CD4-positive, alpha-beta T cell treated with Interleukin-12 subunit alpha and Interleukin-12 subunit beta, for 1 hour (primary cell): ENCODE measurements at regions not wholly inside any gene's neighbourhood (a gene's known extent, or its start where the extent isn't known, plus 50 kb on each side); places are given as distances from the start of the nearest gene placed in this dataset.
"Not testable (repeated sequence)": the region's sequence is repeated elsewhere in the genome, so short reads cannot be mapped to it uniquely, and the experiment has no call there.

Experiments used
- DNase-seq: peaks from one replicate; pipeline ENCODE4 v3.0.0-alpha.2; 2020

DNA sequence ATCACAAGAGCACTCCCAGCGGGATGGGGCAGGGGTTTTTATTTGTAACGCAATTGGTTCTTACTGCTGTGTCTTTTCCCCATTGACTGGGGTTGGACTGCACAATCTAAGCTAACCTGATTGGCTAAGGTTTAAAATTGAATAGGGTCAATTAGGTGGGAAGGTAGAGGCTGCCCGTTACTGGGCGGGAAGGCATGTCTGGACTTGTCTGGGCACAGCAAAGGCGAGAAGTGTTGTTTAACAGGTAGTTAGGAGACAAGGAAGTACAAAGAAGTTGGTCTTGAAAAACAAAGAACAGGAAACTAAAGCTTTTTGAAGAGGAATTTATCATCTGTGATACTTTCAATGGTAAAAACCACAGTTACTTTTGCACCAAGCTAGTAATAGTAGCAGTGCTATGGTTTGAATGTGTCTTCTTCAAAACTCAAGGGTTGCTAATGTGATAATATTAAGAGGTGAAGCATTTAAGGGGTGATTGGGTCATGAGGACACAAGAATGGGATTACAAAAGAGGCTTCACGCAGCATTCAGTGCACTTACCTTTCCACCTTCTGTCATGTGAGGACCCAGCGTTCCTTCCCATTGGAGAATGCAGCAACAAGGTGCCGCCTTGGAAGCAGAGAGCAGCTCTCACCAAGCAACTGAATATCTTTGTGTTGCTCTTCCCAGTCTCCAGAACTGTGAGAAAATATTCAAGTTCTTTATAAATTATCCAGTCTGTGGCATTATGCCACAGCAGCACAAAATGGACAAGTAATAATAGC is 875.5 kb upstream of the SORCS1 start:
- no peak for DNase-seq

GRCh38 chr10:108037061-108037460 is 872.6 kb upstream of the SORCS1 start:
- DNase-seq, result no peak

- no peak for DNase-seq
Measured at GRCh38 chr10:108036265-108036664, 871.8 kb upstream of the SORCS1 start.

DNA sequence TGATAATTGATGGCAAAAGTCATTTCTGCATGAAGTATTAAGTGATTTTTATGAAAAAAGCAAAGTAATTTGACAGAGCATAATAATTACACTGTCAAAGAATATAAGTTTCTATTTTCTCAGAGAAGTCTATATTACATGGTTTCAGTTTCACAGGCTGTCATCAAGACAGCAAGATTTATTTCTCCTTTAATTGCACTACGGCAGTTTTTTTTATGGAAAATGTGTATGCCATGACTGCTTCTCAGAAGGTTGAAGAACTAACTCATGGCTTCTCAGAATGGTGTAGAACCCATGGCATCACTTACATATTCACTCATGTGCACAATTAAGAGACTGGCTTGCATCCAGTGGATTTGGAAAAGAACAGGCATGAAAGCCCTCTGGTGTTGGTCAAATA is 870.3 kb upstream of the SORCS1 start:
- DNase-seq, result no peak

- DNase-seq, result not testable (repeated sequence)
Measured at GRCh38 chr10:108033518-108033917, 869.0 kb upstream of the SORCS1 start.

DNA sequence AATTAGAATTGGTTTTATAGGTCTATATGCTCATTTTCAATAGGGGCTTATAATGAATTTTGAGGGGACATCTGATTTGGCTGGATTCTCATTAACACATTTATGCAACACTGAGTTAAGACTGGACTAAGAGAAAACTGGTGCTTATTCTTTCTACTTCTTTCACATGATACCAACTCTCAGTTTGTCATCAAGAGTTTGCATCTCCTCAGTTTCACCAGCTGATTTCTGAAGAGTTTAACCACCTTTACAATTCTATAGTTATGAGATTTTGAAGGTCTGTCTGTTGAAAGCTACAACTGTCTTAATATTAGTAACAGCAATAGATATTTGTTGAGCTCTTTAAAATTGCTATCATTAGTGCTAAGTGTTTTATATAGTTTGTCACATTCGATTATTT is 867.0 kb upstream of the SORCS1 start:
- no peak for DNase-seq

- DNase-seq, result no peak
Measured at GRCh38 chr10:108014902-108015177, 850.3 kb upstream of the SORCS1 start.

DNA sequence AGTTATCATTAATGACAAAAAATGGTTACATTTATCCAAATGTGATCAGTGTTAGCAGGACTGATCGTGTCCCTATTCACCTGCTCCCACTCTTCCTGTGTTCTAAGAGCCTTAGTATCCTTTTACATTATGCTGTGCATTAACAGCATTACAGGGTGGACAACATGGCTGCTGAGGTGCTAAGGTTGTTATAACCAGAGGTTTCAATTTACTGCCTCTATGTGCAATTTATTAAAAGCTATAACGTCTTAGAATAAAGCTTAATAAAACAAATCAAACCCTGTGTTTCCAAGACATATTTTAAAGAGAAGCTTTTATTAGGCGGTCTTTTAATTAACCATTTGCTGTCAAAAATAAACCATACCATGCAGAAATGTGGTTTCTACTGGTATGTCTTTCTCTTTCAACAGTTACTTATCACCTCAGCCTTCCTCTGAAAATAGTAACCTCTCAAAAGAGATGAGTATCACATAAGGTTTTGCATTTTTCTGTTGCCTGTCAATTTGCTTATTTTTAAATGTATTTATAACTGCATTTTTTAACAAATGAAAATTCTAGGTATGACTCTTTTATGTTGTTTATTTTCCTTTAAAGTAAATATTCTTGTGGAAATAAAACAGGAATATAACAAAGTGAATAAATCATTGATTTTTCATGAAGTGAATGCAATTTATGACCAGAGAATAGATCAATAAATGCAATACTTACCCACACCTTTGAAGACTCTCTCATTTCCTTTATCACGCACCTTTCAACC is 849.8 kb upstream of the SORCS1 start:
- DNase-seq, result no peak

DNA sequence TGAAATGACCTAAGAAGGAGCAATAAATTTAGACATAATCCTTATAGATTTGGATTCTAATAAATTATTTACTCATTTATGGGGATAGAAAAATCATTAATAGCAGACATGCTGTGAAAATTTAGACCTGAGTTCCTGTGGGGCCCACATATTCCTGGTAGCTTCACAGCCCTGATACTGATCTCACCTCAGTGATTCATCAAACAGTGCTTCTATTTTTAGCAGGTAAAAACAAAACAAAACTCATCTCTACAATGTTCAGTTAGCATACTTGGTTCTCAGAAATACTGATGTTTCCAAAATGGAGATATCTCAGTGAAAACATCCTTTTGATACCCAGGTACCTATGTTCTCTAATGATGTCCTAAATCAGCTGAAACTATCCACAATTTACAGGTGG is 841.1 kb upstream of the SORCS1 start:
- DNase-seq, result no peak

GRCh38 chr10:108003576-108003975 is 839.1 kb upstream of the SORCS1 start:
- DNase-seq, result no peak

- no peak for DNase-seq
Measured at GRCh38 chr10:108003061-108003460, 838.6 kb upstream of the SORCS1 start.

- no peak for DNase-seq
Measured at GRCh38 chr10:108000365-108000764, 835.9 kb upstream of the SORCS1 start.

DNA sequence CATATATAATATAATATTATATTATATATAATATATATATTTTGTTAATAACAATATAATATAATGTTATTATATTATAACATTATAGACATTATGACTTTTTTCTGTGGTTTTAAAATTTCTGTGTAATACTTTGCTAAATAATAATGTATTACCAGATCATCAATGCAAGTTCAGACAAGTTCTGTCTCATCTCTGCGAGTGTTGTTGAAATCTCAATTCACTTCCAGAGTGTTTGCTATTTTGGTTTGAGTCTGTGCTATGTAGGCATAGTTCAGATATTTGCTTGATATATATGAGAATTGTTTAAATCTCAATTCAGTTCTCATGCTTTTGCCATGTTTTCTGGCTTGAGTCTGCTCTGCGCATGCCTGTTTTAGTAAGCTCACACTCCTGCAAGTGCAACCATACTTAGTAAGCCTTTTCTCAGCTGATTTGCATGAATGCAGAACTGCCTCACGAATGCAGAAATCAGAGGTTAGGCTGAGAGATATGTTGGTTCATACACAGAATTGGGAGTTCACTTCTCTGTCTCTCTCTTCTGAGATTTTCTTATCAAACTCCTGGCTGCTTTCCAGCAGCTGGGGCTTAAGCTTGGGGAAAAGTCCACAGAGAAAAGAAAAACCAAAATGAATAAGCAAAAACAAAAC is 830.2 kb upstream of the SORCS1 start:
- no peak for DNase-seq

- no peak for DNase-seq
Measured at GRCh38 chr10:107986571-107986970, 822.1 kb upstream of the SORCS1 start.

DNA sequence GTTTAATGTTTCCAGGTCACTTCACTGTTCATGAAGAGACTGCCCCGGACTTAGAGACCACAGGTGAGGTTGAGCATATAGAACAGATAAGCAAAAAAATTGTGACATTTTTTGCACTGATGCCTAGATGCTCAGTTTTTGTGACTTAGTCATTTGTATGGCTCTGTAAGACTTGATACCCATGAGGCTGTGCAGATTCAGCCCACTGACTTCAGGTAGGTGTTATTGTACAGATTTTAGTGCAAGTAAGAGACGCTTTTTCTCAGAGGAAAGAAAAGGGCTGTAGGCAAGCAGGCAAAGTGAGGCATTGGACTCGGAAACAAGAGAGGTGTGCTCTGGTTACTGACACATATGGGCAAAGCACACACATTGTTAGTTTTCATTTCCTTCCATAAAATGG is 820.1 kb upstream of the SORCS1 start:
- DNase-seq, result no peak

DNA sequence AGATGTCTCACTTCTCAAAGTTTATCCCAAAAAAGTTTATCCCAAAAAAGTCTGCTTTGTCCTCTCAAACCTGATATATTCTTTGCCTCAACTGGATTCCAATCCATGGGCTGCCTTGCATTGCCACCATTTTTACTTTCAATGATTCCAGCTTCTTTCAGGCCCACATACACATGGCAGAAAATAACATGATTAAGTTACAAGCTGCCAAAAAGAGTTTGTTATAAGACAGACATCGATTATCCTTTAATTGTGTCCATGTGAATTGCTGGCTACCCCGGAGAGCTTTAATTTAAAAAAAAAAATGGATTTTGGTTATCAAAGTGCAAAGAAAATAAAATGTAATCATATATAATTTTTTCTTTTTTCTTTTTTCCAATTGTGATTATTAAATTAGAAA is 819.6 kb upstream of the SORCS1 start:
- no peak for DNase-seq

GRCh38 chr10:107978455-107978854 is 813.9 kb upstream of the SORCS1 start:
- no peak for DNase-seq

- no peak for DNase-seq
Measured at GRCh38 chr10:107971973-107972372, 807.5 kb upstream of the SORCS1 start.

- no peak for DNase-seq
Measured at GRCh38 chr10:107971411-107971810, 806.9 kb upstream of the SORCS1 start.

GRCh38 chr10:107970512-107970911 is 806.0 kb upstream of the SORCS1 start:
- no peak for DNase-seq

- DNase-seq, result no peak
Measured at GRCh38 chr10:107969936-107970335, 805.4 kb upstream of the SORCS1 start.

GRCh38 chr10:107966826-107967225 is 802.3 kb upstream of the SORCS1 start:
- DNase-seq, result no peak

DNA sequence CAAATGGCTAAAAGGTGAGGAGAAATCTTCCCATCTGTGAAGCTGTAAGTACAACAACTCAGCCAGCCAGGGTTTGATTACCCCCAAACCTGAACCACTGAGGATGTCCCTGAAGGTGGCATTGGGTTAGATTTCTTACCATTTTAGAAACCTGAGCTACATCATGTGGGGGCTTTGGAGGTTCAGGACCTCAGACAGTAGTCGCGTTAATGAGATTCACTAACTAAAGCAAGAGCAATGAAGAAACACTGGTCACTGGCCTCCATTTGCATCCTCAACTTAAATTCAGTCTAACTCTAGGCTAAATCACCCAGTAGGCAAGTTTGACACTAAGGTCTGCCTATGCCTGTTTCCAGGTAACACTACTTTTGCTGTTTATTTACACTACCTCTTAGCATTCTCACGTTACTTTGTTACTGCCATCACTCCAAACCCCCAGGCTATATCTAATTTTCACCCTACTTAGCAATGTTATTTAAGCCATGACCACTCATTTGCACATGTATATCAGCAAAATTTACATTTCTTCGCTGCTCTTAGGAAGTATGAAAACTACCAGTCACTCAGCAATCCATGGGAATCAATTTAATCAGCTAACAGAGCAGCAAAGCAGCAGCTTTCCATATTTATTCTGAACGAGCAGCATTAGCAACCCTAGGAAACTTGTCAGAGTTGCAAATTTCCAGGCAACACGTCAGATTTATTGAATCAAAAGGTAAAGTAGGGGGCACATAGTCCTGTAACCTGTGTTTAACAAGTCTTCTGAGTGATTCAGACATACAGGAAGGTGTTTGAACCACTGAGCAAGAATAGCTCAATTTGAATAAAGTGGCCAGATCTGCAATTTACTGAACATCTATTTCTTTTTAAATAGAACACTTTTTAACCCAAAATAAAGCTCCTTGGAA is 788.4 kb upstream of the SORCS1 start:
- DNase-seq, result no peak
